ENCODE measurements at regions not wholly inside any gene's neighbourhood (a gene's known extent, or its start where the extent isn't known, plus 50 kb on each side); places are given as distances from the start of the nearest gene placed in this dataset.
A peak's percentile ranks its signal among the peaks of the same experiment; 100 is the strongest.

GRCh38 chr22:49023879-49024774 is 803.5 kb downstream of the BRD1 start:
- DNase-seq, result peak in 1 of 7 donors; percentile 0
- H3K9me3 ChIP-seq (replicated peaks in 1 of 3), result no peaks in the 10 kb centered on the region
- no peaks in the 10 kb centered on the region for H3K36me3 ChIP-seq (replicated peaks in 1 of 2)
- intact Hi-C loops (cut with DNase I), result no loop called here
- no peak overlapping the region for H3K27ac ChIP-seq
- H3K27me3 ChIP-seq, result no peaks in the 10 kb centered on the region
- 79 to 86% (median 80%) methylated on average over 15 to 38 of the region's 38 CpGs for WGBS, 4 donors
- TF ChIP-seq CTCF (IDR thresholded peaks at IDR 0.05), result no peak
- H3K4me1 ChIP-seq (replicated peaks in 1 of 2), result no peaks in the 10 kb centered on the region
- no peak overlapping the region for H3K4me3 ChIP-seq

DNA sequence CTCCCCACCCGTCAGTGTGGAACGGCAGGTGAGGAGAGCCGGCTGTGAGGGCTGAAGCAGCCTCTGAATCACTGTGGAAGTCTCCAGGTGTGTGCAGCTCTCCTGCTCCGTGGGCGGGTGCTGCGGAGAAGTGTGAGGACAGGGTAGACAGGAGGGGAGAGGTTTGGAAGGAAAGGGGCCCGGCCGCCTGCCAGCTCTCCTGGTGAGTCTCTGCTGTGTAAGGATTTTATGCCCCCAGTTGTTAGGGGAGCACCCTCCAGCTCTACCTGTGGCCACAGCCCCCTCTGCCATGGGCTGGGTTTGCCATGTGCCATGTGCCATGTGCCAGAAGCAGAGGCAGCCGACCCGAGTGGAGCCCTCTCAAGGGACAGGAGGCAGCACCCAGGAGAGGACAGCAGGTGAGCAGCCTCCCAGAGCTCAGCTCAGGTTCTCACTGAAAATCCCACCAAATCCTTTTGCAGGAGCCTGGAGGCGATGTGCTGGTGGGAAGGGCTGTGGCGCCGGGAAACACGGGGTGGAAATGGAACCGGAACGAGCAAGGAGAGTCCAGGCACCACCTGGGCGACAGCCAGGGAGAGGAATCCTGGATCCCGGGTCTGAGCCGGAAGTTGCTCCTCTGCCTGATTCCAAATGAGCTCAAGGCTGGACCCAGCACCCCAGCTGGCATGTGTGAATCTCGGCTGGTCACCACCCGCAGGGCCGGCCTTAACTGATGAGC is 804.4 kb downstream of the BRD1 start:
- Histone ChIP-seq H3K4me3 (no peak overlapping the region), H3K4me1 (replicated peaks in 1 of 2) (no peaks in the 10 kb centered on the region), H3K9me3 (replicated peaks in 1 of 3) (no peaks in the 10 kb centered on the region), H3K27ac (no peak overlapping the region), H3K36me3 (replicated peaks in 1 of 2) (no peaks in the 10 kb centered on the region), H3K27me3 (no peaks in the 10 kb centered on the region)
- 72 to 88% (median 82%) methylated on average over 17 to 22 of the region's 22 CpGs for WGBS, 4 donors
- intact Hi-C loops (cut with DNase I), result no loop called here
- peak in 1 of 7 donors; percentile 4 for DNase-seq
- no peak for TF ChIP-seq CTCF (IDR thresholded peaks at IDR 0.05)
- no peak for TF ChIP-seq POLR2A (IDR thresholded peaks at IDR 0.05)

DNA sequence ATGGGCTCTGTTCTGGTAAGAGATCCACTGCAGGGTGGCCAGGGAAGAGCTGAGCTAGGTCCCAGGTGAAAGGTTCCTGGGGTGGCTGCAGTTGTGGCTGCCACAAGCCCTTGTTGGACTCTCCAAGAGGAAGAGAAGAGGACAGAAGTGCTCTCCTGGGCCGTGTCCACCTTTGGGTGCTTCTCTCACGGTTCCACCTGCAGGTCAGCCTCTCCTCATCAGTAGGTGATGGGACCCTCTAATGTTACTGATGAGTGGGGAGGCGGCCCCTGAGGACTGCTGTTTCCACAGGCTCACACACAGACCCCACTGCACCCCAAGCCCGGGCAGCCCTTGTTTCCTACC is 804.9 kb downstream of the BRD1 start:
- H3K27ac ChIP-seq, result no peak overlapping the region
- H3K36me3 ChIP-seq (replicated peaks in 1 of 2), result no peaks in the 10 kb centered on the region
- intact Hi-C loops (cut with DNase I), result no loop called here
- H3K4me3 ChIP-seq, result no peak overlapping the region
- H3K4me1 ChIP-seq (replicated peaks in 1 of 2), result no peaks in the 10 kb centered on the region
- H3K27me3 ChIP-seq, result no peaks in the 10 kb centered on the region
- H3K9me3 ChIP-seq (replicated peaks in 1 of 3), result no peaks in the 10 kb centered on the region
- 73 to 83% (median 80%) methylated on average over 2 to 4 of the region's 4 CpGs for WGBS, 4 donors
- no peak for DNase-seq
- no peak for TF ChIP-seq CTCF (IDR thresholded peaks at IDR 0.05)
- no peak for TF ChIP-seq POLR2A (IDR thresholded peaks at IDR 0.05)

GRCh38 chr22:49021926-49022815 is 805.5 kb downstream of the BRD1 start:
- no peak overlapping the region for H3K27ac ChIP-seq
- no peaks in the 10 kb centered on the region for H3K36me3 ChIP-seq (replicated peaks in 1 of 2)
- no peaks in the 10 kb centered on the region for H3K4me1 ChIP-seq (replicated peaks in 1 of 2)
- no peak overlapping the region for H3K4me3 ChIP-seq
- TF ChIP-seq CTCF (IDR thresholded peaks at IDR 0.05) (no peak), POLR2A (IDR thresholded peaks at IDR 0.05) (no peak)
- WGBS, 4 donors, result 76 to 86% (median 81%) methylated on average over 10 to 23 of the region's 23 CpGs
- no peaks in the 10 kb centered on the region for H3K9me3 ChIP-seq (replicated peaks in 1 of 3)
- intact Hi-C loops (cut with DNase I), result no loop called here
- peak in 1 of 7 donors; percentile 3 for DNase-seq
- no peaks in the 10 kb centered on the region for H3K27me3 ChIP-seq

Measured in adrenal gland (tissue), 9 donors.